WERI-Rb-1 (cell line): ENCODE measurements at regions not wholly inside any gene's neighbourhood (a gene's known extent, or its start where the extent isn't known, plus 50 kb on each side); places are given as distances from the start of the nearest gene placed in this dataset.

Experiments
- DNase-seq: peaks from one replicate; pipeline ENCODE4 v3.0.0-alpha.2; 2020
- H3K27ac ChIP-seq: fragments of 250-450 bp; sonication (Bioruptor Pico); 2 replicates; pipeline ENCODE4 v1.5.1; 2020; ENCODE audit warnings: mild to moderate bottlenecking, moderate library complexity
- H3K27me3 ChIP-seq: fragments of 250-450 bp; sonication (Bioruptor Pico); 2 replicates; pipeline ENCODE4 v1.5.1; 2021; ENCODE audit warnings: mild to moderate bottlenecking, low read depth, moderate library complexity; ENCODE audit not compliant: insufficient read depth, severe bottlenecking
- H3K36me3 ChIP-seq: fragments of 250-450 bp; sonication (Bioruptor Pico); 2 replicates; pipeline ENCODE4 v1.5.1; 2020; ENCODE audit warnings: mild to moderate bottlenecking, moderate library complexity
- H3K4me3 ChIP-seq: 2 replicates; pipeline ENCODE4 v1.5.1; 2011; ENCODE audit warnings: low read depth, mild to moderate bottlenecking, control low read depth, low read length
- H3K9me3 ChIP-seq: fragments of 250-450 bp; sonication (Bioruptor Pico); 2 replicates; pipeline ENCODE4 v1.5.1; 2021; ENCODE audit warnings: mild to moderate bottlenecking, moderate library complexity; ENCODE audit not compliant: severe bottlenecking
- TF ChIP-seq, protein P1 (sequence below): IDR thresholded peaks from 2 replicates; pipeline ENCODE4 v1.5.1; 2011; ENCODE audit warnings: low read depth, mild to moderate bottlenecking, control low read depth, inconsistent platforms, low read length

DNA sequence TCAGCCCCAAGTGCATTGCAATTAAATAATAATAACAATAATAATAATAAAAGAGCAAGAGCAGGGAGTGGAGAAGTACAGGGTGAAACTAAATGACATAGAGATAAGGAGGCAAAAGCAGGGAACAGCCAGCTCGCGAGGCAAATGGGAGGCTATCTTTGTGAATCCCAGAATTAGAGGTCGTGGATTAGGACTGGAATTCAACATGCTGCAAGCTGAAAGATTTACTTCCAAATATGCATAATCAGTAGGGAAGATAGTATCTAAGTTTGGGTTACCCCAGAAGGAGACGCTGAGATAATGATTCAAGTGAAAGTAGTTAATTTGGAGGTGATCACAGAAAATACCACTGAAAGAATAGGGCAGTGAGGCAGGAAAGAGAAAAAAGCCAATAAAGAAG, 119.4 kb upstream of the UBE2E2 start:
- TF ChIP-seq, protein P1, sequence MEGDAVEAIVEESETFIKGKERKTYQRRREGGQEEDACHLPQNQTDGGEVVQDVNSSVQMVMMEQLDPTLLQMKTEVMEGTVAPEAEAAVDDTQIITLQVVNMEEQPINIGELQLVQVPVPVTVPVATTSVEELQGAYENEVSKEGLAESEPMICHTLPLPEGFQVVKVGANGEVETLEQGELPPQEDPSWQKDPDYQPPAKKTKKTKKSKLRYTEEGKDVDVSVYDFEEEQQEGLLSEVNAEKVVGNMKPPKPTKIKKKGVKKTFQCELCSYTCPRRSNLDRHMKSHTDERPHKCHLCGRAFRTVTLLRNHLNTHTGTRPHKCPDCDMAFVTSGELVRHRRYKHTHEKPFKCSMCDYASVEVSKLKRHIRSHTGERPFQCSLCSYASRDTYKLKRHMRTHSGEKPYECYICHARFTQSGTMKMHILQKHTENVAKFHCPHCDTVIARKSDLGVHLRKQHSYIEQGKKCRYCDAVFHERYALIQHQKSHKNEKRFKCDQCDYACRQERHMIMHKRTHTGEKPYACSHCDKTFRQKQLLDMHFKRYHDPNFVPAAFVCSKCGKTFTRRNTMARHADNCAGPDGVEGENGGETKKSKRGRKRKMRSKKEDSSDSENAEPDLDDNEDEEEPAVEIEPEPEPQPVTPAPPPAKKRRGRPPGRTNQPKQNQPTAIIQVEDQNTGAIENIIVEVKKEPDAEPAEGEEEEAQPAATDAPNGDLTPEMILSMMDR: no peak

DNA sequence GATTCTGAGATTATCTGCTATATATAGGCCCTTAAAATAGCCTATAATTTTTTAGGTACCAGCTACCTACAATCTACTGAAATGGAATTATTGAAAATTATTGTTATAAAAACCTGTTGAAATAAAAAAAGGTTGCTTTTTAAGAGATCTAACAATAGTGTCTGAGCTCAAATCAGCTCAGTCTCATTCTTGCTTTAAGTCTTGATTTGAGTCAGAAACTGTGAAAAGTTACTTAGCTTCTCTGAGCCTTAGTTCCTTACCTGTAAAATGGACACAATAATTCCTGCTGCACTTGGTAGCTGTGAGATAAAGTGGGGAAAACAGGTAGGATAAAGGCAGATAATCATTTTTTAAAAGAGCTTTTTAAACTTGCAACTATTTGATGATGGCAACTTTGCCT, 118.8 kb upstream of the UBE2E2 start:
- TF ChIP-seq, protein P1: no peak
- Histone ChIP-seq H3K9me3 (no peaks in the 10 kb centered on the region), H3K27me3 (no peaks in the 10 kb centered on the region), H3K27ac (no peak overlapping the region), H3K4me3 (no peak overlapping the region), H3K36me3 (no peaks in the 10 kb centered on the region)
- DNase-seq: no peak

More for the DNA sequence above, 119.4 kb upstream of the UBE2E2 start:
- no peaks in the 10 kb centered on the region for H3K27me3 ChIP-seq
- H3K36me3 ChIP-seq: no peaks in the 10 kb centered on the region
- H3K9me3 ChIP-seq: no peaks in the 10 kb centered on the region
- no peak overlapping the region for H3K4me3 ChIP-seq
- DNase-seq: no peak
- H3K27ac ChIP-seq: no peak overlapping the region

DNA sequence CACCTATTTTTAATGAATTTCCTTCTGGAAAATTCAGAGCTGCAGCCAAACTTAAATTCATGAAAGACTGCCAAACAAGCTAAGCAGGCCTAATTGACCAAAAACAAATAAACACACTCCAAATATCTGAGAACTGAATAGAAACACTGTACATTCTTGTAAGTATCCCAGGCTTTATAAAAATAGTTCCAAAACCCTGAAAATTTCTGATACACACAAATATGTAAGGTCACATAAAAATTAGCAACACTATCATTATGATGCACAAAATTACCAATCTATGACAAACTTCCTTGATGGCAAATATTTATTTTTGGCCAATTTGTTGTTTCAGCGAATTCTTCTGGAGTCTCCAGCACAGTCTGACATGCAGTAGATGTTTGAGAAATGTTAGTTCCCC, 117.9 kb upstream of the UBE2E2 start:
- TF ChIP-seq, protein P1: no peak
- H3K27me3 ChIP-seq: no peaks in the 10 kb centered on the region
- no peak overlapping the region for H3K4me3 ChIP-seq
- no peaks in the 10 kb centered on the region for H3K36me3 ChIP-seq
- no peak overlapping the region for H3K27ac ChIP-seq
- DNase-seq: no peak
- H3K9me3 ChIP-seq: no peaks in the 10 kb centered on the region

DNA sequence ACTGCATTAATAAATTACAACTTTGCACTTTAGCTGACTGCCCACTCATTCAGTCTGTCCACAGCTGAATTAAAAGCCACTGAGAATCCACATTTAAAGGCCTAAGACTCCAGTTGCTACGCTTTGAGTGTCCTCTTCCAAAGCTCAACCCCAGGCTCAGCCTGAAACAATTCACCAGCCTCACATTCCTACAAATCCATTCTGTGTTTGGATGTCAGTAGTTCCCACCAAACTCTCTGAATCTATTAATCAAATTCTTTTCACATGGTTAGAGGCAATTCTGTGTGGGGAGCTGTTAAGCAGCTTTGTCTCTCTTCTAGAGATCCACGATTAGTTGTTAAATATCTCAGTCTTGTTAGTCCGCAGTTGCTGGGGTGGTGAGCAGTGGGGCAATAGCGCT, 116.8 kb upstream of the UBE2E2 start:
- no peak for DNase-seq
- TF ChIP-seq, protein P1: no peak
- Histone ChIP-seq H3K27ac (no peak overlapping the region), H3K9me3 (no peaks in the 10 kb centered on the region), H3K4me3 (no peak overlapping the region), H3K27me3 (no peaks in the 10 kb centered on the region), H3K36me3 (no peaks in the 10 kb centered on the region)

DNA sequence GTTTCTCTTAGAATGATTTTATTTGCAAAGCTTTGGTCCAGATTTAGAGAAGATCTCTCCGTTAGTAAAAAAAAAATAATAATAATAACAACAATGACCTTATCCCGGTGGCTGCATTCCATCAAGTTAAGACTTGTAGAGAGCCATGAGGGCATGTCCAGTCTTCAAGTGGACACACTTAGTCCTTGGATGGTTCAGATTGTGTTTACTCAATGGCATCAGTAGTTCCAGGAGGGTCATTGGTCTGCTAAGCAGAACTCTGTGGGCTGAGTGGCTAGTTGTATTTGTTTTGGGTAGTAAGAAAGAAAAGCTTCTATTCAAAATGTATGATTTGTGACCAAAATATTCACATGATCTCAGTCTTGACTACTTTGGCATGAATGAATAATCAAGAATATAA, 116.3 kb upstream of the UBE2E2 start:
- TF ChIP-seq, protein P1: no peak
- H3K27me3 ChIP-seq: no peaks in the 10 kb centered on the region
- H3K4me3 ChIP-seq: no peak overlapping the region
- H3K27ac ChIP-seq: no peak overlapping the region
- no peaks in the 10 kb centered on the region for H3K9me3 ChIP-seq
- DNase-seq: no peak
- no peaks in the 10 kb centered on the region for H3K36me3 ChIP-seq

DNA sequence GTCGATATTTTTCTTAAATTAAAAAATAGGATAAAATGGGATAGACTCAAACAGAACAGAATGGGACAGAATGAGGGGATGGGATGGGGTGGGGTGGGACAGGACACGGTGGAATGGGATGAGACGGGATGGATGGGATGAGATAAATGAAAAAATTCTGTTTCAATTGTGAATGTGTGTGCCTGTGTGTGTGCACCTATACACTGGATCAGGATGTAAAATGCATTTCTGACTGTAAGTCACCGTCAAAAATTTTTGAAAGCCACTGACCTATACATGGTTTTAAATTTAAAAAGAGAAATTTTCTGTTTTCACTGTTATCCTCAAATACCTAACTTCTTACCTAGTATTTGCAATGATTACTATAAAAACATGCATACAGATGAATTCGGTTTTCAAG, 108.7 kb upstream of the UBE2E2 start:
- no peak overlapping the region for H3K4me3 ChIP-seq
- no peak for DNase-seq
- H3K27ac ChIP-seq: no peak overlapping the region
- TF ChIP-seq, protein P1: no peak
- no peaks in the 10 kb centered on the region for H3K36me3 ChIP-seq
- no peaks in the 10 kb centered on the region for H3K9me3 ChIP-seq
- H3K27me3 ChIP-seq: no peaks in the 10 kb centered on the region
